Trophoblast cell (in vitro differentiated cells and primary cell): ENCODE measurements at regions not wholly inside any gene's neighbourhood (a gene's known extent, or its start where the extent isn't known, plus 50 kb on each side); places are given as distances from the start of the nearest gene placed in this dataset.

ENCODE experiments used
- DNase-seq, 2 donors: peaks; one replicate each; pipeline ENCODE4 v3.0.0-alpha.2; 2016
- H2AFZ ChIP-seq: 2 replicates; pipeline ENCODE4 v1.6.1; 2013; ENCODE audit warnings: low read length, moderate library complexity, mild to moderate bottlenecking; ENCODE audit not compliant: insufficient read depth, poor library complexity
- H2AK5ac ChIP-seq: 2 replicates; pipeline ENCODE4 v1.6.1; 2013; ENCODE audit warnings: mild to moderate bottlenecking, low read length
- H2BK120ac ChIP-seq: 2 replicates; pipeline ENCODE4 v1.6.1; 2013; ENCODE audit warnings: low read length, mild to moderate bottlenecking, moderate library complexity; ENCODE audit not compliant: insufficient read depth, poor library complexity
- H2BK12ac ChIP-seq: 2 replicates; pipeline ENCODE4 v1.6.1; 2013; ENCODE audit warnings: mild to moderate bottlenecking, low read length, moderate library complexity
- H2BK5ac ChIP-seq: 2 replicates; pipeline ENCODE4 v1.6.1; 2013; ENCODE audit warnings: low read length, low read depth, moderate library complexity, mild to moderate bottlenecking; ENCODE audit not compliant: poor library complexity
- H3K14ac ChIP-seq: 2 replicates; pipeline ENCODE4 v1.6.1; 2013; ENCODE audit warnings: mild to moderate bottlenecking, low read length
- H3K18ac ChIP-seq: 2 replicates; pipeline ENCODE4 v1.6.1; 2013; ENCODE audit warnings: mild to moderate bottlenecking, low read length
- H3K23ac ChIP-seq: 2 replicates; pipeline ENCODE4 v1.6.1; 2013; ENCODE audit warnings: low read length
- H3K27ac ChIP-seq: 2 replicates; pipeline ENCODE4 v1.5.1; 2013; ENCODE audit warnings: low read depth, mild to moderate bottlenecking, inconsistent platforms, low read length, moderate library complexity
- H3K27me3 ChIP-seq: 2 replicates; pipeline ENCODE4 v1.6.1; 2013; ENCODE audit warnings: inconsistent platforms, mild to moderate bottlenecking, low read length, moderate library complexity; ENCODE audit not compliant: insufficient read depth
- H3K36me3 ChIP-seq, 2 experiments: 1 replicate in 1 of 2; 2 replicates in 1 of 2; pipeline ENCODE4 v1.6.1; 2013; ENCODE audit warnings: low read length in 2 of 2, mild to moderate bottlenecking in 2 of 2, moderate library complexity in 1 of 2; ENCODE audit not compliant: insufficient read depth in 2 of 2, control insufficient read depth in 1 of 2
- H3K4ac ChIP-seq: 2 replicates; pipeline ENCODE4 v1.6.1; 2013; ENCODE audit warnings: low read depth, mild to moderate bottlenecking, low read length, moderate library complexity
- H3K4me1 ChIP-seq, 2 experiments: 1 replicate in 1 of 2; 2 replicates in 1 of 2; pipeline ENCODE4 v1.6.1; 2013; ENCODE audit warnings: low read length in 2 of 2, mild to moderate bottlenecking in 2 of 2, moderate library complexity in 1 of 2; ENCODE audit not compliant: insufficient read depth in 2 of 2, control insufficient read depth in 1 of 2
- H3K4me2 ChIP-seq: 2 replicates; pipeline ENCODE4 v1.6.1; 2013; ENCODE audit warnings: inconsistent platforms, mild to moderate bottlenecking, low read length, moderate library complexity
- H3K4me3 ChIP-seq: 2 replicates; pipeline ENCODE4 v1.5.1; 2013; ENCODE audit warnings: mild to moderate bottlenecking, low read depth, low read length, inconsistent platforms
- H3K79me1 ChIP-seq: one replicate; pipeline ENCODE4 v1.6.1; 2013; ENCODE audit warnings: low read length
- H3K79me2 ChIP-seq: 2 replicates; pipeline ENCODE4 v1.6.1; 2013; ENCODE audit warnings: low read length, mild to moderate bottlenecking; ENCODE audit not compliant: control insufficient read depth, insufficient read depth, poor library complexity
- H3K9ac ChIP-seq: 2 replicates; pipeline ENCODE4 v1.6.1; 2013; ENCODE audit warnings: mild to moderate bottlenecking, low read length
- H3K9me3 ChIP-seq: 2 replicates; pipeline ENCODE4 v1.6.1; 2013; ENCODE audit warnings: low read depth, mild to moderate bottlenecking, control low read depth, inconsistent platforms, low read length; ENCODE audit not compliant: insufficient read depth
- H4K12ac ChIP-seq: 2 replicates; pipeline ENCODE4 v1.6.1; 2013; ENCODE audit warnings: low read depth, mild to moderate bottlenecking, low read length, moderate library complexity
- H4K8ac ChIP-seq: 2 replicates; pipeline ENCODE4 v1.6.1; 2013; ENCODE audit warnings: low read depth, mild to moderate bottlenecking, low read length, moderate library complexity
- H4K91ac ChIP-seq: one replicate; pipeline ENCODE4 v1.6.1; 2013; ENCODE audit warnings: low read depth, mild to moderate bottlenecking, low read length, moderate library complexity
- WGBS: extraction: QIAGEN DNeasy Blood & Tissue Kit; methylation state at CpG from one replicate; pipeline ENCODE4 v1.1.7; 2013; ENCODE audit warnings: missing lambda C conversion rate; ENCODE audit not compliant: insufficient read length, insufficient coverage; ENCODE audit errors: extremely low coverage; 5-methylcytosine and 5-hydroxymethylcytosine counted together

GRCh38 chr22:49687333-49687732, 140.3 kb downstream of the BRD1 start:
- Histone ChIP-seq H3K4me1 (no peaks in the 10 kb centered on the region), H3K36me3 (no peaks in the 10 kb centered on the region), H3K23ac (no peak overlapping the region), H3K4ac (no peak overlapping the region), H3K27ac (no peak overlapping the region), H3K4me2 (no peak overlapping the region), H3K79me2 (no peaks in the 10 kb centered on the region), H2AK5ac (no peak overlapping the region), H3K4me3 (no peak overlapping the region), H2BK120ac (no peak overlapping the region), H4K8ac (no peak overlapping the region), H3K27me3 (no peaks in the 10 kb centered on the region), H3K79me1 (no peaks in the 10 kb centered on the region), H3K9me3 (peaks cover 20% of the 10 kb centered on the region), H3K14ac (no peak overlapping the region), H3K18ac (no peak overlapping the region), H2BK12ac (no peak overlapping the region), H3K9ac (no peak overlapping the region), H2BK5ac (no peak overlapping the region), H2AFZ (no peak overlapping the region), H4K91ac (no peak overlapping the region), H4K12ac (no peak overlapping the region)
- no CpG with 5 or more reads among the region's 3 CpGs for WGBS
- no peak for DNase-seq

GRCh38 chr22:49686495-49687219, 141.0 kb downstream of the BRD1 start:
- no peak overlapping the region for H3K4me2 ChIP-seq
- H3K79me1 ChIP-seq = no peaks in the 10 kb centered on the region
- H2BK12ac ChIP-seq = no peak overlapping the region
- H2BK5ac ChIP-seq = no peak overlapping the region
- no peak overlapping the region for H4K12ac ChIP-seq
- H3K9ac ChIP-seq = no peak overlapping the region
- H3K9me3 ChIP-seq = peaks cover 17% of the 10 kb centered on the region
- H3K14ac ChIP-seq = no peak overlapping the region
- no peak overlapping the region for H3K4me3 ChIP-seq
- no peak overlapping the region for H3K27ac ChIP-seq
- H3K18ac ChIP-seq = no peak overlapping the region
- H4K91ac ChIP-seq = no peak overlapping the region
- no peak overlapping the region for H2AFZ ChIP-seq
- no peaks in the 10 kb centered on the region for H3K36me3 ChIP-seq
- H3K4ac ChIP-seq = no peak overlapping the region
- whole genome bisulfite sequencing = no CpG with 5 or more reads among the region's 22 CpGs
- no peak overlapping the region for H4K8ac ChIP-seq
- H2AK5ac ChIP-seq = no peak overlapping the region
- no peak for DNase-seq
- H3K27me3 ChIP-seq = no peaks in the 10 kb centered on the region
- H3K23ac ChIP-seq = no peak overlapping the region
- H3K4me1 ChIP-seq = no peaks in the 10 kb centered on the region
- H3K79me2 ChIP-seq = no peaks in the 10 kb centered on the region
- H2BK120ac ChIP-seq = no peak overlapping the region

GRCh38 chr22:49685686-49686085, 142.0 kb downstream of the BRD1 start:
- DNase-seq = no peak
- Histone ChIP-seq H2BK5ac (no peak overlapping the region), H3K27me3 (no peaks in the 10 kb centered on the region), H2AK5ac (no peak overlapping the region), H3K18ac (no peak overlapping the region), H4K8ac (no peak overlapping the region), H3K4me3 (no peak overlapping the region), H3K14ac (no peak overlapping the region), H3K4me2 (no peak overlapping the region), H3K9ac (no peak overlapping the region), H3K27ac (no peak overlapping the region), H3K79me2 (no peaks in the 10 kb centered on the region), H2AFZ (no peak overlapping the region), H3K4ac (no peak overlapping the region), H3K9me3 (peaks cover 11% of the 10 kb centered on the region), H4K12ac (peak overlapping the region; percentile 25), H3K36me3 (no peaks in the 10 kb centered on the region), H2BK120ac (no peak overlapping the region), H3K4me1 (no peaks in the 10 kb centered on the region), H4K91ac (no peak overlapping the region), H3K79me1 (no peaks in the 10 kb centered on the region), H3K23ac (no peak overlapping the region), H2BK12ac (no peak overlapping the region)
- WGBS = no CpG with 5 or more reads among the region's 18 CpGs

- no peak overlapping the region for H3K9ac ChIP-seq
- no peak overlapping the region for H2BK120ac ChIP-seq
- H4K91ac ChIP-seq = no peak overlapping the region
- no peaks in the 10 kb centered on the region for H3K4me1 ChIP-seq
- no peaks in the 10 kb centered on the region for H3K79me2 ChIP-seq
- no peak overlapping the region for H3K14ac ChIP-seq
- H2BK12ac ChIP-seq = no peak overlapping the region
- H3K27me3 ChIP-seq = no peaks in the 10 kb centered on the region
- H3K9me3 ChIP-seq = peaks cover 7% of the 10 kb centered on the region
- H3K18ac ChIP-seq = no peak overlapping the region
- WGBS = no CpG with 5 or more reads among the region's 9 CpGs
- no peak overlapping the region for H3K4ac ChIP-seq
- no peaks in the 10 kb centered on the region for H3K36me3 ChIP-seq
- no peak overlapping the region for H3K4me2 ChIP-seq
- DNase-seq = no peak
- H2AFZ ChIP-seq = no peak overlapping the region
- H3K27ac ChIP-seq = no peak overlapping the region
- H2BK5ac ChIP-seq = no peak overlapping the region
- no peak overlapping the region for H4K8ac ChIP-seq
- no peak overlapping the region for H2AK5ac ChIP-seq
- H3K4me3 ChIP-seq = no peak overlapping the region
- no peaks in the 10 kb centered on the region for H3K79me1 ChIP-seq
- H3K23ac ChIP-seq = no peak overlapping the region
- no peak overlapping the region for H4K12ac ChIP-seq
Observed at GRCh38 chr22:49685116-49685515, 142.6 kb downstream of the BRD1 start.
